PC-9 (cell line): ENCODE measurements at regions not wholly inside any gene's neighbourhood (a gene's known extent, or its start where the extent isn't known, plus 50 kb on each side); places are given as distances from the start of the nearest gene placed in this dataset.

Experiments used
- EZH2 ChIP-seq: fragments of 200-600 bp; sonication (generic); IDR thresholded peaks from 2 replicates; pipeline ENCODE4 v1.8.0; 2017; ENCODE audit warnings: antibody characterized with exemption, low read depth
- TF ChIP-seq, protein P1 (sequence below): fragments of 200-600 bp; sonication (generic); conservative IDR thresholded peaks from 2 replicates; pipeline ENCODE4 v1.6.1; 2017; ENCODE audit warnings: mixed run types, antibody characterized with exemption, mild to moderate bottlenecking, moderate library complexity

DNA sequence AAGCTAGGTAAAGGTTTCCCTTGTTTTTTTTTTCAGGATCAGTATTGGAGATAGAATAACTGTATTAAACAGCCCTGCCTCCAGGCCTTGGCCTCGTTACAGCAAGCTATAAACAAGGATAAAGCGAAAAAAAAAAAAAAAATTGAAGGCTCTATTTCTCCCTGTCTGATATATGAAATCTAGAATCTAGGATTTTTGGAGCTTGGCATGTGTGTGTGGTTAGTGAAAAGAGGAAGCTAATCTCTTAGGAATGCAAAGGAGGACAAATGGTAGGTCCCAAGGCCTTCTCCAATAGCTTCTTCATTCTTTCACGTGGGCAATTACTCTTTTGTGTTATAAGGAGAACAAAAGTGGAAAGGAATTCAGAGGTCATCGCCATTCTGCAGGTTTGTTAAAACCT, 470.3 kb downstream of the TMEM114 start:
- TF ChIP-seq, protein P1, sequence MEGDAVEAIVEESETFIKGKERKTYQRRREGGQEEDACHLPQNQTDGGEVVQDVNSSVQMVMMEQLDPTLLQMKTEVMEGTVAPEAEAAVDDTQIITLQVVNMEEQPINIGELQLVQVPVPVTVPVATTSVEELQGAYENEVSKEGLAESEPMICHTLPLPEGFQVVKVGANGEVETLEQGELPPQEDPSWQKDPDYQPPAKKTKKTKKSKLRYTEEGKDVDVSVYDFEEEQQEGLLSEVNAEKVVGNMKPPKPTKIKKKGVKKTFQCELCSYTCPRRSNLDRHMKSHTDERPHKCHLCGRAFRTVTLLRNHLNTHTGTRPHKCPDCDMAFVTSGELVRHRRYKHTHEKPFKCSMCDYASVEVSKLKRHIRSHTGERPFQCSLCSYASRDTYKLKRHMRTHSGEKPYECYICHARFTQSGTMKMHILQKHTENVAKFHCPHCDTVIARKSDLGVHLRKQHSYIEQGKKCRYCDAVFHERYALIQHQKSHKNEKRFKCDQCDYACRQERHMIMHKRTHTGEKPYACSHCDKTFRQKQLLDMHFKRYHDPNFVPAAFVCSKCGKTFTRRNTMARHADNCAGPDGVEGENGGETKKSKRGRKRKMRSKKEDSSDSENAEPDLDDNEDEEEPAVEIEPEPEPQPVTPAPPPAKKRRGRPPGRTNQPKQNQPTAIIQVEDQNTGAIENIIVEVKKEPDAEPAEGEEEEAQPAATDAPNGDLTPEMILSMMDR, result no peak
- no peak for TF ChIP-seq EZH2
